ENCODE measurements at regions not wholly inside any gene's neighbourhood (a gene's known extent, or its start where the extent isn't known, plus 50 kb on each side); places are given as distances from the start of the nearest gene placed in this dataset.

- Histone ChIP-seq H2AFZ (ENCODE audit: low read depth) (no peak overlapping the region), H3K79me2 (ENCODE audit: insufficient read depth, low read depth) (no peaks in the 10 kb centered on the region), H3K27me3 (ENCODE audit: insufficient read depth, low read depth) (no peaks in the 10 kb centered on the region), H3K4me2 (no peak overlapping the region), H3K4me1 (ENCODE audit: low read depth, poor library complexity, severe bottlenecking) (no peaks in the 10 kb centered on the region), H4K20me1 (ENCODE audit: insufficient read depth) (no peaks in the 10 kb centered on the region), H3K4me3 (IDR thresholded peaks at IDR 0.05; ENCODE audit: insufficient read depth, low read depth, low read length) (no peak overlapping the region), H3K27ac (no peak overlapping the region), H3K9ac (no peak overlapping the region), H3K36me3 (ENCODE audit: insufficient read depth) (no peaks in the 10 kb centered on the region)
- no peak for TF ChIP-seq CTCF (conservative IDR thresholded peaks at IDR 0.05; ENCODE audit: low read depth, low read length)
Observed at GRCh38 chr10:118844731-118845521, 90.2 kb upstream of the CACUL1 start.

DNA sequence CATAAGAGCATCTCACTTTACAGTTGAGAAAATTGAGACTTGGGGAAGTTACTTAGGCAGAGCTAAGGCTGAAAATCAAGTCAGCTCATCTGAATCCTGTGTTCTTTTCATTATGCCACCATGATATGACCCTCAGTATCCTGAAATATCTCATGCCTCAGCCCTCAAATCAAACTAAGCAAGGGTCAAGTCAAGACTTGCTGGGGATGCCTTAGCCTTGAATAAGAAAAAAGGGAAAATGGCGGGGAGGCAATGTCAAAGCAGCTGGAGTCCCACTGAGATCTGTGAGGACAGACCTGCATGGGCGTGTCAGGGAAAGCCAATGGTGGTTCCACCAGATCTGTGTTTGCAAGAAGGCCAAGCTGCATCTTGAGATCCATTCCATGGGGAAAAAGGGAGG lies 91.0 kb upstream of the CACUL1 start:
- Histone ChIP-seq H3K4me3 (IDR thresholded peaks at IDR 0.05; ENCODE audit: insufficient read depth, low read depth, low read length) (no peak overlapping the region), H3K9ac (no peak overlapping the region), H3K27me3 (ENCODE audit: insufficient read depth, low read depth) (no peaks in the 10 kb centered on the region), H4K20me1 (ENCODE audit: insufficient read depth) (no peaks in the 10 kb centered on the region), H3K36me3 (ENCODE audit: insufficient read depth) (no peaks in the 10 kb centered on the region), H3K27ac (no peak overlapping the region), H3K79me2 (ENCODE audit: insufficient read depth, low read depth) (no peaks in the 10 kb centered on the region), H3K4me2 (no peak overlapping the region), H2AFZ (ENCODE audit: low read depth) (no peak overlapping the region), H3K4me1 (ENCODE audit: low read depth, poor library complexity, severe bottlenecking) (peaks cover 2% of the 10 kb centered on the region)
- TF ChIP-seq CTCF (conservative IDR thresholded peaks at IDR 0.05; ENCODE audit: low read depth, low read length): no peak

DNA sequence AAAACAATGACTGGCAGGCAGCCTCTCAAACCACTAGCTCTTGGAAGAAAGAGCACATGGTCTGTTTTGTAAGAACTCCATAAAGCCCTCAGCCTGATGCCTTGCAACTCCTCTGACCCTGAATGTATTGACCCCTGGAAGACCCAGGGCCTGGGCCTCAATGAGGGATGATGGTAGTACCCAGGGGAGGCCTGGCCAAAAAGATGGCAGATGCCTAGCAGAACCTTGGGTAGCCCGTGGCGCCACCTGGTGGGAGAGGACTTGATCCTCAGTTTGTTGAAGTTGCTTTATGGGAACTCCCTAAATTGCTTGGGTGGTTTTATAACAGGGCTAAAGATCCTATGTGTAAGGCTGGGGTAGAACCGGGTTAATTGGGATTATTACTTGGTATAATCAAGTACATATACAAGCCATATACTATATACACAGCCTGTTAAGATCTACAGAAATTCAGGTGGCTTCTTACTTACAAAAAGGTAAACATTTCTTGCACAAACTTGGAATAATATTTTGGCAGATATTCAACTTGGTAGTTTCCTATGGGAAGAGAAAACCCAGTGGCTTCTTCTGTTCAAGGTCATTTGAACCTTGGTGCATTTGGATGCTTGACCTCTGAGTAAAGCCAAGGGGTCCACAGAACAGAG lies 95.8 kb upstream of the CACUL1 start:
- peak; percentile 89 for TF ChIP-seq CTCF (conservative IDR thresholded peaks at IDR 0.05; ENCODE audit: low read depth, low read length)
- Histone ChIP-seq H3K27ac (no peak overlapping the region), H3K79me2 (ENCODE audit: insufficient read depth, low read depth) (no peaks in the 10 kb centered on the region), H3K4me1 (ENCODE audit: low read depth, poor library complexity, severe bottlenecking) (peaks cover 4% of the 10 kb centered on the region), H4K20me1 (ENCODE audit: insufficient read depth) (no peaks in the 10 kb centered on the region), H2AFZ (ENCODE audit: low read depth) (no peak overlapping the region), H3K4me2 (no peak overlapping the region), H3K9ac (no peak overlapping the region), H3K27me3 (ENCODE audit: insufficient read depth, low read depth) (no peaks in the 10 kb centered on the region), H3K36me3 (ENCODE audit: insufficient read depth) (no peaks in the 10 kb centered on the region), H3K4me3 (IDR thresholded peaks at IDR 0.05; ENCODE audit: insufficient read depth, low read depth, low read length) (no peak overlapping the region)

DNA sequence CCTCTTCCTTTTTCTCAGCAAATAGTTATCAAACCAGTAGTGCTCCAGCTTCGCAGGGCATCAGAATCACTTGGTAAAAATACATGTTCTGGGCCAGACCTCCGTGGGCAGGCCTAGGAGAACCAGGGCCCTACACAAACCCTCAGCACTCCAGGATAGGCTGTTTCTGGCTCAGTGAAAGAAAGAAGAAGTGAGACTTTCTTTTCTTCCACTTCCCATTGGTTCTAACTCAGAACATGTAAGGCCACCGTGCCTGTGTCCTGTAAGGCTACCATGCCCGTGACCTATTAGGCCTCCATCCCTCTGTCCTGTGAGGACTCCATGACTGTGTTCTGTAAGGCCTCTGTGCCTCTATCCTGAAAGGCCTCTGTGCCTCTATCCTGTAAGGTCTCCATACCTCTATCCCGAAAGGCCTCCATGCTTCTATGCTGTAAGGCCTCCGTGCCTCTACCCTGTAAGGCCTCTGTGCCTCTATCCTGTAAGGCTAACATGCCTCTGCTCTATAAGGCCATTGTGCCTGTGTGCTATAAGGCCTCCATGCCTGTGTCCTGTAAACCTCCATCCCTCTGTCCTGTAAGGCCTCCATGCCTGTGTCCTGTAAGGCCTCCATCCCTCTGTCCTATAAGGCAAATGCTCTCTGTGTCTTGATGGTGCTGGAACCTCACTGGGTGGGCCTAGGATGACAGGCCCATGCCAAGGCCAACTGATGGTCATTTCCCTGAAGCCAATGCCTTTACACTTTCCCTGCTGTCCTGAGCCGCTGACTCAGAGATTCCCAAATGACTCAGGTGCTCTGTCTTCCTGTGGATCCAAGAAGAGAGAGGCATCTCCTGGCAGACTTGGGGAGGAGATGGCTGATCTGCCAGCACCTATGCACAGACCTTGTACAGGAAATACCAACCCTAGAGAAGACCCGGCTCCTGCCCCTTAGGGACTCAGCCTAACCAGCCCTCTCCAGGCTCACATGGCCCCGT lies 96.6 kb upstream of the CACUL1 start:
- H3K36me3 ChIP-seq (ENCODE audit: insufficient read depth): no peaks in the 10 kb centered on the region
- no peak overlapping the region for H3K9ac ChIP-seq
- H3K4me1 ChIP-seq (ENCODE audit: low read depth, poor library complexity, severe bottlenecking): peaks cover 4% of the 10 kb centered on the region
- TF ChIP-seq CTCF (conservative IDR thresholded peaks at IDR 0.05; ENCODE audit: low read depth, low read length): no peak
- H3K27me3 ChIP-seq (ENCODE audit: insufficient read depth, low read depth): no peaks in the 10 kb centered on the region
- no peak overlapping the region for H3K27ac ChIP-seq
- no peaks in the 10 kb centered on the region for H4K20me1 ChIP-seq (ENCODE audit: insufficient read depth)
- no peak overlapping the region for H3K4me3 ChIP-seq (IDR thresholded peaks at IDR 0.05; ENCODE audit: insufficient read depth, low read depth, low read length)
- H3K79me2 ChIP-seq (ENCODE audit: insufficient read depth, low read depth): no peaks in the 10 kb centered on the region
- H3K4me2 ChIP-seq: no peak overlapping the region
- no peak overlapping the region for H2AFZ ChIP-seq (ENCODE audit: low read depth)
